H1 (cell line): ENCODE measurements at regions not wholly inside any gene's neighbourhood (a gene's known extent, or its start where the extent isn't known, plus 50 kb on each side); places are given as distances from the start of the nearest gene placed in this dataset.

Source experiments
- CTCF ChIA-PET: fragments of 300-600 bp; sonication (Branson Sonifier 250); formaldehyde crosslinking; loops from one replicate; lab custom pipeline; 2021; ENCODE audit not compliant: partially characterized antibody; lab: Charles Lee
- POLR2A ChIA-PET: fragments of 300-600 bp; sonication (Branson Sonifier 250); formaldehyde crosslinking; loops from one replicate; lab custom pipeline; 2021; ENCODE audit warnings: inconsistent platforms; ENCODE audit not compliant: partially characterized antibody; lab: Charles Lee
- DNase-seq, 2 experiments: peaks; one replicate each; pipeline versions ENCODE4 v3.0.0 to v3.0.0-alpha.2; 2010 to 2022; ENCODE audit warnings: low spot score in 2 of 2, low read depth in 1 of 2, mixed read lengths in 1 of 2
- FAIRE-seq: peaks from 2 replicates; lab custom pipeline; 2011; peaks lifted over from hg19 to GRCh38; lab: Jason Lieb, UNC
- H2AFZ ChIP-seq: 2 replicates; pipeline ENCODE4 v1.8.1; 2012; ENCODE audit warnings: low read length, inconsistent platforms
- H2AK5ac ChIP-seq: 2 replicates; pipeline ENCODE4 v1.6.1; 2013; ENCODE audit warnings: low read depth, low read length
- H2BK120ac ChIP-seq: replicated peaks from 2 replicates; pipeline ENCODE3; 2013; ENCODE audit warnings: low read depth, low read length, inconsistent platforms
- H2BK12ac ChIP-seq: 2 replicates; pipeline ENCODE4 v1.6.1; 2013; ENCODE audit warnings: low read depth, low read length
- H2BK15ac ChIP-seq: 2 replicates; pipeline ENCODE4 v1.6.1; 2013; ENCODE audit warnings: low read length
- H2BK20ac ChIP-seq: 2 replicates; pipeline ENCODE4 v1.6.1; 2013; ENCODE audit warnings: low read length
- H2BK5ac ChIP-seq: 2 replicates; pipeline ENCODE4 v1.6.1; 2013; ENCODE audit warnings: low read depth, low read length
- H3K14ac ChIP-seq: 2 replicates; pipeline ENCODE4 v1.6.1; 2013; ENCODE audit warnings: inconsistent platforms; ENCODE audit not compliant: insufficient read length
- H3K18ac ChIP-seq: 2 replicates; pipeline ENCODE4 v1.6.1; 2013; ENCODE audit warnings: low read length; ENCODE audit errors: extremely low read depth
- H3K23ac ChIP-seq: 2 replicates; pipeline ENCODE4 v1.6.1; 2013; ENCODE audit warnings: inconsistent platforms; ENCODE audit not compliant: insufficient read length
- H3K23me2 ChIP-seq: 2 replicates; pipeline ENCODE4 v1.6.1; 2013; ENCODE audit warnings: low read depth, low read length
- H3K27ac ChIP-seq: 2 replicates; pipeline ENCODE4 v1.6.1; 2011; ENCODE audit warnings: low read depth, low read length, inconsistent platforms
- H3K27me3 ChIP-seq, 4 experiments: replicated peaks in 1 of 4; 1 replicate in 1 of 4; 2 replicates in 3 of 4; pipeline versions ENCODE4 v1.6.1 to v1.8.1; 2011 to 2013; ENCODE audit warnings: low read length in 3 of 4, mild to moderate bottlenecking in 3 of 4, inconsistent platforms in 2 of 4, mixed read lengths in 2 of 4, moderate library complexity in 1 of 4; ENCODE audit not compliant: control insufficient read depth in 3 of 4, insufficient read depth in 3 of 4; ENCODE audit errors: extremely low read depth in 1 of 4
- H3K36me3 ChIP-seq, 4 experiments: 2 replicates each; pipeline versions ENCODE4 v1.6.1 to v1.8.1; 2011 to 2013; ENCODE audit warnings: mild to moderate bottlenecking in 4 of 4, low read length in 3 of 4, moderate library complexity in 2 of 4, control low read depth in 1 of 4, inconsistent platforms in 1 of 4; ENCODE audit not compliant: insufficient read depth in 4 of 4, control insufficient read depth in 2 of 4
- H3K4ac ChIP-seq: replicated peaks from 2 replicates; pipeline ENCODE3; 2013; ENCODE audit warnings: low read length, low read depth, mixed read lengths, inconsistent platforms; ENCODE audit not compliant: insufficient read length
- H3K4me1 ChIP-seq, 4 experiments: replicated peaks in 1 of 4; 1 replicate in 1 of 4; 2 replicates in 3 of 4; pipeline versions ENCODE4 v1.6.1 to v1.8.1; 2011 to 2013; ENCODE audit warnings: low read length in 3 of 4, inconsistent platforms in 2 of 4, mixed read lengths in 1 of 4; ENCODE audit not compliant: insufficient read depth in 4 of 4, control insufficient read depth in 3 of 4
- H3K4me2 ChIP-seq, 2 experiments: 2 replicates each; pipeline versions ENCODE4 v1.6.1 to v1.8.1; 2011 to 2013; ENCODE audit warnings: low read depth in 2 of 2, low read length in 2 of 2, control low read depth in 1 of 2, inconsistent platforms in 1 of 2, mild to moderate bottlenecking in 1 of 2; ENCODE audit not compliant: insufficient read depth in 1 of 2
- H3K4me3 ChIP-seq, 4 experiments: fragments of 200-600, 300-600 bp in 1 of 4; sonication (generic), shearing (Covaris generic), sonication (Bioruptor Twin) in 1 of 4; 2 replicates each; pipeline versions ENCODE4 v1.5.1 to v1.8.1; 2011 to 2016; ENCODE audit warnings: low read length in 4 of 4, low read depth in 3 of 4, control low read depth in 2 of 4, inconsistent platforms in 2 of 4, mild to moderate bottlenecking in 2 of 4, mixed read lengths in 1 of 4, moderate library complexity in 1 of 4; ENCODE audit not compliant: insufficient read depth in 2 of 4; ENCODE audit errors: extremely low read depth in 1 of 4
- H3K56ac ChIP-seq: replicated peaks from 2 replicates; pipeline ENCODE3; 2013; ENCODE audit warnings: low read depth, mild to moderate bottlenecking, mixed read lengths, low read length, inconsistent platforms; ENCODE audit not compliant: insufficient read length
- H3K79me1 ChIP-seq: 2 replicates; pipeline ENCODE4 v1.6.1; 2013; ENCODE audit warnings: low read depth, low read length, control low read depth
- H3K79me2 ChIP-seq, 2 experiments: 2 replicates each; pipeline versions ENCODE4 v1.6.1 to v1.8.1; 2012 to 2013; ENCODE audit warnings: low read length in 2 of 2, mild to moderate bottlenecking in 2 of 2, inconsistent platforms in 1 of 2; ENCODE audit not compliant: insufficient read depth in 2 of 2, control insufficient read depth in 1 of 2
- H3K9ac ChIP-seq, 4 experiments: replicated peaks in 1 of 4; 1 replicate in 1 of 4; 2 replicates in 3 of 4; pipeline versions ENCODE4 v1.6.1 to v1.8.1; 2011 to 2013; ENCODE audit warnings: low read depth in 3 of 4, low read length in 3 of 4, control low read depth in 2 of 4, mild to moderate bottlenecking in 2 of 4, moderate library complexity in 2 of 4, inconsistent platforms in 1 of 4; ENCODE audit errors: extremely low read depth in 1 of 4
- H3K9me3 ChIP-seq, 2 experiments: 2 replicates each; pipeline versions ENCODE4 v1.6.1 to v1.8.1; 2012 to 2013; ENCODE audit warnings: mild to moderate bottlenecking in 2 of 2, moderate library complexity in 2 of 2, control low read depth in 1 of 2, inconsistent platforms in 1 of 2, low read depth in 1 of 2, low read length in 1 of 2, mixed read lengths in 1 of 2; ENCODE audit not compliant: insufficient read depth in 2 of 2
- H4K20me1 ChIP-seq, 2 experiments: replicated peaks in 1 of 2; 2 replicates each; pipeline versions ENCODE3 to v1.8.1; 2011 to 2013; ENCODE audit warnings: inconsistent platforms in 2 of 2, low read length in 2 of 2, mild to moderate bottlenecking in 1 of 2; ENCODE audit not compliant: insufficient read depth in 2 of 2, control insufficient read depth in 1 of 2
- H4K5ac ChIP-seq: 2 replicates; pipeline ENCODE4 v1.6.1; 2013; ENCODE audit warnings: low read length, low read depth, mixed read lengths, inconsistent platforms; ENCODE audit not compliant: insufficient read length
- H4K8ac ChIP-seq: 2 replicates; pipeline ENCODE4 v1.8.0; 2013; ENCODE audit warnings: mild to moderate bottlenecking, moderate library complexity, low read length, inconsistent platforms; ENCODE audit not compliant: insufficient read depth; ENCODE audit errors: extremely low read depth
- H4K91ac ChIP-seq: replicated peaks from 2 replicates; pipeline ENCODE3; 2013; ENCODE audit warnings: low read length, mixed read lengths, inconsistent platforms; ENCODE audit not compliant: insufficient read length
- HDAC2 ChIP-seq, 2 experiments: fragments of 300-600 bp in 1 of 2; sonication (generic) in 1 of 2; IDR thresholded peaks; 2 replicates each; pipeline ENCODE4 v1.6.1; 2011 to 2012; ENCODE audit warnings: low read depth in 2 of 2, low read length in 2 of 2, mild to moderate bottlenecking in 2 of 2, moderate library complexity in 2 of 2, borderline replicate concordance in 1 of 2, inconsistent platforms in 1 of 2
- JUND ChIP-seq: IDR thresholded peaks from 2 replicates; pipeline ENCODE4 v1.6.1; 2011; ENCODE audit warnings: mild to moderate bottlenecking, improper control_type of control experiment, low read length
- KDM4A ChIP-seq: IDR thresholded peaks from one replicate; pipeline ENCODE4 v1.7.1; 2012; ENCODE audit warnings: low read depth, mild to moderate bottlenecking, moderate library complexity, low read length, inconsistent platforms; ENCODE audit not compliant: severe bottlenecking
- POU5F1 ChIP-seq: IDR thresholded peaks from 2 replicates; pipeline ENCODE4 v1.6.1; 2011; ENCODE audit warnings: low read depth, mild to moderate bottlenecking, low read length, moderate library complexity

DNA sequence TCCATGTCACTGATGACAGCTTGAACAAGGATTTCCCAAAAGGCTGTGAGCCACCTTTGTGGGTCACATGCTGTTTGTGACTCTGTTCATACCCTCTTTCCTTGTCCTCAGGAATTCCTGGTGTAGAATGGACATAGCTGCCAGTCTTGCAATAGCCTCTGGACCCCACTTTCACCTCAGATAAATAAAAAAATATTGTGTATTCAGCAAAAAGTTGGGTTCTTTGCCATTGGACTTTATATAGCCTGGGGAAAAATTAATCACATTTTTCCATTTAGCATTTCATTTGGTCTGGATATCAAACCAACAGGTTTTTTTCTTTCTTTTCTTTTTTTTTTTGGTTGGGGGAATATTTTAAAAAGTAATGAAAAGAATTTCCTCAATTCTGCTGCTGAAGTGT is 144.8 kb downstream of the PDCD6IP start:
- H3K18ac ChIP-seq: no peak overlapping the region
- H2BK120ac ChIP-seq: no peak overlapping the region
- H3K27ac ChIP-seq: no peak overlapping the region
- no peaks in the 10 kb centered on the region for H3K9me3 ChIP-seq
- H3K23ac ChIP-seq: no peak overlapping the region
- ChIA-PET POLR2A (no interaction called here), CTCF (interaction anchor here (0.9 kb wide), 1 partner anchor 14 kb away, joined by 4 read pairs; no protein-coding TSS in a partner anchor)
- H2BK20ac ChIP-seq: no peak overlapping the region
- no peak overlapping the region for H4K91ac ChIP-seq
- H4K8ac ChIP-seq: no peak overlapping the region
- no peak overlapping the region for H2BK5ac ChIP-seq
- no peak for FAIRE-seq
- no peak overlapping the region for H2BK15ac ChIP-seq
- no peak overlapping the region for H3K4me3 ChIP-seq
- no peaks in the 10 kb centered on the region for H3K79me1 ChIP-seq
- DNase-seq: no peak
- no peak overlapping the region for H2AFZ ChIP-seq
- H4K20me1 ChIP-seq: no peaks in the 10 kb centered on the region
- H4K5ac ChIP-seq: no peak overlapping the region
- no peaks in the 10 kb centered on the region for H3K27me3 ChIP-seq
- H3K4ac ChIP-seq: no peak overlapping the region
- no peaks in the 10 kb centered on the region for H3K36me3 ChIP-seq
- no peak overlapping the region for H3K9ac ChIP-seq
- no peak overlapping the region for H3K4me2 ChIP-seq
- no peak overlapping the region for H3K56ac ChIP-seq
- H3K4me1 ChIP-seq: no peaks in the 10 kb centered on the region
- H2BK12ac ChIP-seq: no peak overlapping the region
- H3K79me2 ChIP-seq: no peaks in the 10 kb centered on the region
- no peak overlapping the region for H3K14ac ChIP-seq
- no peaks in the 10 kb centered on the region for H3K23me2 ChIP-seq
- H2AK5ac ChIP-seq: no peak overlapping the region
- TF ChIP-seq HDAC2 (IDR thresholded peaks at IDR 0.05; ENCODE audit: borderline replicate concordance in 1 of 2, low read depth in 2 of 2, low read length in 2 of 2) (no peak), JUND (no peak), KDM4A (no peak), POU5F1 (no peak)
